Renal cortex interstitium (tissue), 11 donors: ENCODE measurements at regions not wholly inside any gene's neighbourhood (a gene's known extent, or its start where the extent isn't known, plus 50 kb on each side); places are given as distances from the start of the nearest gene placed in this dataset.

Experiments
- DNase-seq, 11 donors: peaks; one replicate each; pipeline ENCODE4 v3.0.0-alpha.2; 2013; ENCODE audit warnings: low read depth in 9 of 11, low spot score in 4 of 11; ENCODE audit errors: extremely low read depth in 1 of 11

GRCh38 chr5:35372482-35372881, 142.2 kb upstream of the PRLR start:
- DNase-seq, result no peak

GRCh38 chr5:35371951-35372426, 141.7 kb upstream of the PRLR start:
- no peak for DNase-seq

GRCh38 chr5:35370871-35371270, 140.6 kb upstream of the PRLR start:
- DNase-seq, result no peak

GRCh38 chr5:35369965-35370790, 139.9 kb upstream of the PRLR start:
- DNase-seq, result no peak

- DNase-seq, result no peak
Observed at GRCh38 chr5:35367526-35367925, 137.2 kb upstream of the PRLR start.

GRCh38 chr5:35365758-35366157, 135.5 kb upstream of the PRLR start:
- peak in 8 of 11 donors; percentile 11 to 52 (median 22) for DNase-seq

GRCh38 chr5:35364350-35364749, 134.1 kb upstream of the PRLR start:
- no peak for DNase-seq

GRCh38 chr5:35363387-35363965, 133.2 kb upstream of the PRLR start:
- no peak for DNase-seq

- no peak for DNase-seq
Observed at GRCh38 chr5:35362772-35363171, 132.5 kb upstream of the PRLR start.

GRCh38 chr5:35360671-35361070, 130.4 kb upstream of the PRLR start:
- DNase-seq, result no peak

GRCh38 chr5:35359859-35360258, 129.6 kb upstream of the PRLR start:
- DNase-seq, result no peak

- DNase-seq, result no peak
Observed at GRCh38 chr5:35357973-35358372, 127.7 kb upstream of the PRLR start.

GRCh38 chr5:35356725-35357124, 126.4 kb upstream of the PRLR start:
- no peak for DNase-seq

- no peak for DNase-seq
Observed at GRCh38 chr5:35354751-35355150, 124.5 kb upstream of the PRLR start.

- DNase-seq, result no peak
Observed at GRCh38 chr5:35345222-35345621, 114.9 kb upstream of the PRLR start.

- DNase-seq, result no peak
Observed at GRCh38 chr5:35342664-35343063, 112.4 kb upstream of the PRLR start.

GRCh38 chr5:35341189-35341588, 110.9 kb upstream of the PRLR start:
- no peak for DNase-seq

- DNase-seq, result no peak
Observed at GRCh38 chr5:35339616-35340100, 109.4 kb upstream of the PRLR start.

GRCh38 chr5:35339006-35339405, 108.7 kb upstream of the PRLR start:
- DNase-seq, result no peak

GRCh38 chr5:35338157-35338453, 107.8 kb upstream of the PRLR start:
- DNase-seq, result peak in 1 of 11 donors; percentile 2
